Femur (tissue), 1 donor: ENCODE measurements at regions not wholly inside any gene's neighbourhood (a gene's known extent, or its start where the extent isn't known, plus 50 kb on each side); places are given as distances from the start of the nearest gene placed in this dataset.
"Not testable (repeated sequence)": the region's sequence is repeated elsewhere in the genome, so short reads cannot be mapped to it uniquely, and the experiment has no call there.

Experiments used
- DNase-seq: peaks from one replicate; pipeline ENCODE4 v3.0.0-alpha.2; 2017

DNA sequence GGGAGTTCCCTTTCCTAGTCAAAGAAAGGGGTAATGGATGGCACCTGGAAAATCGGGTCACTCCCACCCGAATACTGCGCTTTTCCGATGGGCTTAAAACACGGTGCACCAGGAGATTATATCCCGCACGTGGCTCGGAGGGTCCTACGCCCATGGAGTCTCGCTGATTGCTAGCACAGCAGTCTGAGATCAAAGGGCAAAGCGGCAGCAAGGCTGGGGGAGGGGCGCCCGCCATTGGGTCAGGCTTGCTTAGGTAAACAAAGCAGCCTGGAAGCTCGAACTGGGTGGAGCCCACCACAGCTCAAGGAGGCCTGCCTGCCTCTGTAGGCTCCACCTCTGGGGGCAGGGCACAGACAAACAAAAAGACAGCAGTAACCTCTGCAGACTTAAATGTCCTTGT lies 683.3 kb upstream of the MIR17HG start:
- not testable (repeated sequence) for DNase-seq

DNA sequence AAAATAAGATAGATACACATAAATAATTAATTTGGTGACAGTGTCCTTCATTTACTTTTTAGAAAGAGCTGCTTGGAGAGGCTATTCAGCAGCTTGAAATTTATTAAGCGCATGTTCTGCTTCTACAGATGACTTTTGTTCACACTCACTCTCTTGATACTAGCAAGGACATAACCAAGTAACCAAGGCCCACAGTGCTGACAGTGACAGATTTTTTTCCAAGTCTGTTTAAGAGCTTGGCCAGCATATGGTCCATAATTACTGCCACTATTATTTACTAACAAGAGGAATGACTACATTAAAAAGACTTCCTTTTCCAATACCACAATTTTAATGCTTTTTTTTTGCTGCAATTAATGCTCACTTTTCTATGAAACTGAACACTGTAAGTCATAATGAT lies 673.7 kb upstream of the MIR17HG start:
- DNase-seq = no peak

DNA sequence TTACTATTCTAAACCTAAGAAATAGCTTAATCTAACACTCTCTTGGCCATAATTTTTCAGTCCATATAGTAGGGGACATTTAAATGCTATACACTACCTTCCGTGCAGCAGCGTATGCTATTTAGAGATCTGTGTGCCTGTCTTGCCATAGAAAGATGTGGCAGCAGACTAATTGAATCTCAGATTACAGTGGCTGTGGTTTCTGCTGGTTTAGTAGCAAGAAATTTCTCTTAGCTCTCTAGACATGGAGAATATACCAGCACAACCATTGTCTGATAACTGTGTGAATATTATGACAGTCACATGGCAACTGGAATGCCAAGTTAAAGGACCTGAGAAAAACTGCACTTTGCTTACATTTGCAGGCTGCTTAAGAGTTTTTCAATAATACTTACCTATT lies 672.4 kb upstream of the MIR17HG start:
- DNase-seq = no peak

DNA sequence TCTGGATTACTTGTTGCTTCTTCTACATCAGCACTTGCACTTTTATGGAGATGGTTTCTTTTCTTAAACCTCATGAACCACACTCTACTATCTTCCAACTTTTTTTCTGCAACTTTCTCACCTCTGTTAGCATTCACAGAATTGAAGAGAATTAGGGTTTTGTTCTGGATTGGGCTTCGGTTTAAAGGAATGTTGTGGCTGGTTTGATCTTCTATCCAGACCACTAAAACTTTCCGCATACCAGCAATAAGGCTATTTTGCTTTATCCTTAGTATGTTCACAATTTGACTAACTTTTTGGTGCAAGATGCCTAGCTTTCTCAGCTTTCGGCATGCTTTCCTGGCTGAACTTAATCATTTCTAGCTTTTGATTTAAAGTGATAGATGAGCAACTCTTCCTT lies 666.7 kb upstream of the MIR17HG start:
- no peak for DNase-seq

DNA sequence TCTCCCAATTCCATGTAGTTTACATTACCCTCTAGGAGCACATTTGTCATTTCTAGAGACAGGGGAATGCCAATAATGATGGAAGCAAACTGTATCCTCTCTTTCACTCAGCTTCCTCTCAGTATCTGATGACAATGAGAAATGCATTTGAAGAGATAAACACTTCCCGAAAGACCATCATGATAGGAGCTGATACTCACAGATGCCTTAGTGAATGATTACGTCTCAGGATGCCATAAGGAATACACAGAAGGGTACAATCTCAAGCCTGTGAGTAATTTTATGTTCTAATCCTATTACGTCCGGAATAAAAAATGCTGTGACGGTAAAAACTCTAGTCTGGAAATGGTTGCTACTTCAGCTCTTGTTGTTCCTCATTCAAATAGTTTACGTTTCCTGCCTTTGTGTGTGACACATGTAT lies 663.8 kb upstream of the MIR17HG start:
- DNase-seq = no peak

DNA sequence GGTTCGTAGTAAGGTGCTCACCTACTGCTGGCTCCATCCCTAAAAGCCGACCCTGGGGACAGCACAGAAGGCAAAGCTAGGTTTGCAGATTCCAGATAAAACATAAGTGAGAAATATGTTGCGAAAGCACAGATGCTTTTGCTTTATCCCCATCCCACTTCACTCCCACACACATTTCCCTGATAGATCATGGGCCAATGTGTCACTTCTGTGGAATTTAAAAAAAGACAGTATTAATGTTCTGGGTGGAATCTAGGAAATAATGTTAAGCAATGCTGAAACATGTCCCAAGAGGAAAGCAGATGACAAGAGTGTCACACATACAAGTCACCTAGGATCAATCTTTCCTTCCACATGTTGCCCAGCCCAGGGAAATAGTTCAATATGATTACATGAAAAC lies 661.0 kb upstream of the MIR17HG start:
- DNase-seq = no peak

DNA sequence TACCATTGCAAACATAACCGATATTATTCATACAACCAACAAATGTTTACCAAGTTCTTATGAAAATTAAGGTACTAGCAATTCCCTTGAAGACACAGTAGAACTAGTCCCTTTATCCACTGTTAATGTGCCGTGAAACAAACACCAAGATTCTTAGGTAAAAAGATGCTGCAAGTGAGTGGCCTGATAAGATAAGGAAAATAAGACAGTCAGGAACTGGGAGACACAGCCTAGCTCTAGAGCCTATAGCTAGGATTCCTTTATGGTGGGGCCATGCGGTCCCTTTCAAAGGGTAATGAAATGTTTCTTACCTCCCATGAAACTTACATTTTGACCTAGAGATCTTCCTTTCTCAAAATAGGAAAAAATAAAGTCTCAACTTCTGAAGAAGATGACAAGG lies 658.4 kb upstream of the MIR17HG start:
- DNase-seq = no peak

DNA sequence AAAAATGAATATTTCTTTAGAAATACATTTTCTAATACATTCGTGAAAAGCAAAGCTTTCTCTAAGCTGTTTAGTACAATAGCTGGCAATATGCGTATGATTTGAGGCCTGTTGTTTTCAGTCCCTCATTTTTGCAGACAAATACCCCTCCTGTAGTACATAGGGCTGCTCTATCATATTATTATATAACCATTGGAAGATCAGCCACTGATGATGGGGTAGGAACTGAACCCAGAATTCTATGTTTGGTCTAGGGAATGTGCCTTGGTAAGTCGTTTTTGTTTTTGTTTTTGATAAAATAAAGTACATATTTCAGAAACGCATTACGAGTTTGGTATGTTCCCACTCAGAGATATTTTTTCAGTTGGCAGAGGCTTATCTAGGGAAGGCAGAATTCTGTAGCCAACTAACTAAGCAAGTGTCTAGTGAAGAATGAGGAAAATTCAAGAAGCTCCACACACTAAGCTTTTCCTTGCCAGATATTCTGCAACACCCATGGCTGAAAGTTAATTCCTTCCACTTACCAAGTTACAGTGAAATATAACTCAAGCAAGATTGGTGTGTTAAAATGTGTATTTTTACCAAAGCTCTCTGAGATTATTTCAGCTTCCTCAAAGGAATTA lies 656.9 kb upstream of the MIR17HG start:
- DNase-seq = no peak

DNA sequence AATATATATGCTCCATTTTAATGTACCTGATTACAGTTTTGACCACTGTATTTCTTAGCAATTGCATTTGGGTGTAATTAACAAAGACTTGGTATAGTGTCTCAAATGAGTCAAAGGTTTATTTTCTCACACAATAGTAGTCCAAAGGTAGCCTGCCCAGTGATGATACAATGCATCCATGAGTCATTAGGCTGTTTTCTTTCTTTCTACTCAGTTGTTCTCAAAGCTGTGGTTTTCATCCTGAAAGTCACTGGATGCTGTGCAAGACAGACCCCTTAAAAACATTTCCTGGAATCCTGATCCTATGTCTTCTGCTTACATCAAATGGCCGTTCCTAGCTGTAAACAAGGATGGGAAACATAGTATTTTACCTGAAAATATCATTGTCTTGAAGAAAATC lies 651.2 kb upstream of the MIR17HG start:
- no peak for DNase-seq

DNA sequence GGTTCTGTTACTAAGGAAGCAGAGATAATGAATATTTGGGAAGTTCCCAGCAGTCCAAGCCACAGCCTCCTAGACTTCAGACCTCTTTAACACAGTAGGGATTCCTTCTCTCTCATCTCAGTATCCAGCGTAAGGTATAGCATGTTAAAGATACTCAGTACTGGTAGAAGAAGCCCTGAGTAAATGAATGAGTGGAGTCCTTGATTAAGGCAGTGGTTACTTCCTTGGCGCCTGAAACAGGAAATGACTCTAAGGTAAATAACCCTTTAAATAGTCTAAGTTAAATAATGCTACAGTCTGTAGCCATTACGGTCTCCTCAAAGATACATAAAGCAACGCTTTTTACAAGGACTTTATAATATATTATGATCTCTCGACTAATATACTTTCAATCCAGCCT lies 650.8 kb upstream of the MIR17HG start:
- DNase-seq = no peak

DNA sequence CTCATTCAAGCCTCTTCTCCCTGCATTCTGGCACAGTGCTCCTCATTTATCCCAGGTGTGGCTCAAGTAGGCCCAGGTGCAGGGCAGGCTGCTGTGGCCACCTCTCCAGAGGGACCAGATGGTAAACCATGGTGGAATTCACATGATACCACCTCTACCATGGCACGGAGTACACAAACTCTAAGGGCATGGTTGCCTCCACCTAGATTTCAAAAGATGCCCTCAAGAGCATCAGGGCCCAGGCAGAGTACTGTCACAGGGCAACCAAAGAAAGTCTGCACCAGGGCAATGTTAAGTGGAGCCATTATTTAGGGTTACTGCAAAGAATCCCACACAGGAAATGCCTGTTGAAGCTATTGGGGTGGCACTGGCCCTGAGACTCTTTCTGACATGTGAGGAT lies 647.1 kb upstream of the MIR17HG start:
- no peak for DNase-seq

DNA sequence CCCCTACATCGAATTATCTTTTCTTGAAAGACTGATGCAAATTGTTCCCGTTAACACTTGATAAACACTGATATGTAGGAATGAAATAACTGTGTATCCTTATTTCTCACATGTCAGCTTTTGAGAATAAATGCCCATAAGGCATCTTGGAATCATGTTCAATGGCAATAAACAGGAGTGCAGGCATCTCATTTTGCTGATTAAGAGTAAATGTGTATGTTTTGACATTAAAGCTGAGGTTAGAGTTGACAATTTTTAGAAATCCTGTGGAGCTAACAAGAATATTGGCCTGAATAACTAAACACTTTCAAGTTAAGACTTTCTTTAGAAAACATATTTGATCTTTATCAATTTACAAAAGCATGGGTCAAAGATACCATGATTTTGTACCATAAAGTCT lies 646.2 kb upstream of the MIR17HG start:
- DNase-seq = no peak

DNA sequence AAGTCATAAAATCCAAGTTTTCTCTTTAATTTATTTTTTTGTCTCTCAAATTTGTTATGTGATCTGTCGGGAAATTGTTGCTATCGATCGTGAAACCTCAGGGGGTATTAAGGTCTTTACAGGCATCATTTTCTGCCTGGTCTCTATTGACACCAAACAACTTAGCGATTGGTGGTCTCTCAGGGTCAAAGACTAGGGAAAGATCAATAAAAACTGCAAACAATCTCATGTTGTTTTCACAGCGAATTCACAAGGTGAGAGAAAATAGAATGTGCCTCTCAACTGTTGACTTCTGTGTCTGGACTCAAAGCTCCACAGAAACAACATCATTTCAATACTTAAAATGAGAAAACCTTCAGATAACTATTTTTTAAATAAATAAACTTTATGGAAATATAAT lies 645.4 kb upstream of the MIR17HG start:
- no peak for DNase-seq

DNA sequence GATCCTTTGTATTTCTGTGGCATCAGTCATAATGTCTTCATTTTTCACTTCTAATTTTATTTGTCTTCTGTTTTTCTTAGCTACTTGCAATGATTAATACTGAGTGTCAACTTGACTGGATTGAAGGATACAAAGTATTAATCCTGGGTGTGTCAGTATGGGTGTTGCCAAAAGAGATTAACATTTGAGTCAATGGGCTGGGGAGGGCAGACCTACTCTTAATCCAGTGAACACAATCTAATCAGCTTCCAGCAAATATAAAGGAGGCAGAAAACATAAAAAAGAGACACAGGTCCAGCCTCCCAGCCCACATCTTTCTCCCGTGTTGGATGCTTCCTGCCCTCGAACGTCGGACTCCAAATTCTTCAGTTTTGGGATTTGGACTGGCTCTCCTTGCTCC lies 640.9 kb upstream of the MIR17HG start:
- no peak for DNase-seq

DNA sequence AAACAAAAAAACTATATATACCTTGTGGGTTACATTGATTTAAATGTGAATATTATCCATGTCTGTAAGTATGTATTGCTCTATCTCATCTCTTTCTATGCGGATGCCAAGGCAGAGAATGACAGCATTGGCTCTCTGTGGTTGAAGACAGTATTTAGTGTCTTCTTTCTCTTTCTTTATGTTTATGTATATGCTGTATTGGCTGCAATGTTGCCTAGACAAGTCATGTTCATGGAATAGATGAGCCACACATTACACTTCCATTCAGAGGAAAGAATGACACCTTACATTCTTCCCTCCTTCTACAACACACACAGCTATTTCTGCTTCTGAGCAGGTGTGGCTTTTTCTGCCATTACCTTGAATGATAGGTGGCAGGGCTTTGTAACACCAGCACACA lies 639.4 kb upstream of the MIR17HG start:
- DNase-seq = no peak

DNA sequence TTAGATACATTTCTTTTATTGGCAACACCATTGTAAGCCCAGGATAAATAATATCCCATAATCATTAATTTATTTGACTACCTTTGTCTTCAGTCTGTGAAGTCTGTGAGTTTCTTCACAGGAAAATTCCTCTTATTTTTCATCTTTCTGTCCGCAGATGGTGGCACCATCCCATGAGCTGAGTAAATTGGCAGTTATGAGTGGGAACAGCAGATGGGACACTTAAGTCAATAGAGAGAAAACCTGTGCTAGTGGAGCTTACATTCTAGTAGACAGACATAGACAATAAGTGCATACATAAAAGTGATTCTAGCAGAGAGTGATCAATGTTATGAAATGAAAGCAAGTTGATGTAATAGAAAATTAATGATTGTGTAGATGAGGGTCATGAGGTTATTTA lies 638.2 kb upstream of the MIR17HG start:
- no peak for DNase-seq

DNA sequence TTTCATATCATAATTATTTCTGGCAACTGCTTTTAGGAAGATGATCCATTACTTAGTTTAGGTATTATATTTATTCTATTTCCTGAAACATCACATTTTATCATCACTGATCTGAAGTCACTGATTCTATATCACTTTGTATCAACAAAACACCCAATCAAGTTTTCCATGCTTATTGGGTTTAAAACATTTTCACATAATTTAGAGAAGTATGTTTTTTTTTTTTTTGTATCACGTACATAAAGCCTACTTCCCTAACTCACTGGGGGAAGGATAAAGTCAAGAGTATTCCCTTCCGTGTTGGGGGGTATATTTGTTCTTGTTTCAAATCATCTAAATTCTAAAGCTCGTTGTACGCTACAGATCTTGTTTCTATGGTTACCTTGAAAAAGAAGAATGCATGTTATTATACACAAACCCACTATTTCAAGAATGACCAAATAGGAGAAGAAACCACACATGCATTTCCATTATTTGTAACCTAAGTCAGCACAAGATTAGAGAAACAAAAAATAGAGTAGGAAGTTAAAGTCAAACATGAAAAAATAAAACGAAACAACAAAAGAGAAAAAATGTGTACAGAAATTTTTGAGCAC lies 637.2 kb upstream of the MIR17HG start:
- no peak for DNase-seq

DNA sequence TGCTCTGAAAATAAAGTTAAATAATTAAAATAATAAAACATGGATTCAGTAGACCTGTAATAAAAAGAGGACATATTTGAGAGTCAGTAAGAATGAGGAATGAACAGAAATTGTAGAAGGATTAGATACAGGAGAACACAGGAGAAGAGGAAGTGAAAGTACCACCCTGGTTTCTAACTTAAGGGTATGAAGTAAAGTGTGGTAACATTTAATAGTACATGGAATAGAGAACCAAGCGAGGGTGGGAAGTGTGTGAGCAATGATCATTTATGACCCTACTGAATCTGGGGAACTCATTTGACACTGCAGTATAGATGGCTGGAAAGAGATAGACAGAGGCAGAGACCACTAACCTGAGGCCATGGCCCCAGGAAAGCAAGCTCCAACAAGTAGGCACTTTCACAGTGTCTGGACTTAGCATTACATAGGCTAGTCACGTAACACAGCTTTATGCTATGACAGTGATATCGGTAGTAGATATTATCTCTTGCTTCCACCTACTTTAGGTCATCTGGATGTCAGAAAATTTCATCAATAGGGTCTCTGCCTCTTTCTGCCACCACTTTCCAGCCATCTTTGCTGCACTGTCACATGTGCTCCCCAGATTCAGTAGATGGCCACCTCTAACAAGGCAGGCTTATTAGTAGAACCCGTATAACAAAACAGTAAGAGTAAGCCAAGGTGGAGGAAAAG lies 633.9 kb upstream of the MIR17HG start:
- DNase-seq = no peak

DNA sequence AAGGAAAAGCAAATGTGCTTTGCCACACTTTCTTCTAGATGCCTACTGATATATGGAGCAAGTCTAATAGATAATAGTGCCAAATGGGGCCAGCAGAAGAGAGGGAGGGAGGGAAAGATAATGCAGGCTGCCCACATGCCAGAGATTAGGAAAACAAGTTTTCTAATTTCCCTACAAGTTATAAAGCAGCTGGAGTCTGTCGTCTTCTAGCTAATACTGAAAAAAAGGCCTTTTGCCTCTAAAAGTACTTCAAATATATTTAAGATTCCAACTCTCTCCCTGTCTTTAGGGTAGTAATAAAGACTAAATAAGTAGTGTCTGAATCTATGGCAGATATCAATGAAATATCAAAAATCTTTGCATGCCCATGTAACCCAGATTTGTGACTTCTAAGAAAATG lies 632.0 kb upstream of the MIR17HG start:
- no peak for DNase-seq

DNA sequence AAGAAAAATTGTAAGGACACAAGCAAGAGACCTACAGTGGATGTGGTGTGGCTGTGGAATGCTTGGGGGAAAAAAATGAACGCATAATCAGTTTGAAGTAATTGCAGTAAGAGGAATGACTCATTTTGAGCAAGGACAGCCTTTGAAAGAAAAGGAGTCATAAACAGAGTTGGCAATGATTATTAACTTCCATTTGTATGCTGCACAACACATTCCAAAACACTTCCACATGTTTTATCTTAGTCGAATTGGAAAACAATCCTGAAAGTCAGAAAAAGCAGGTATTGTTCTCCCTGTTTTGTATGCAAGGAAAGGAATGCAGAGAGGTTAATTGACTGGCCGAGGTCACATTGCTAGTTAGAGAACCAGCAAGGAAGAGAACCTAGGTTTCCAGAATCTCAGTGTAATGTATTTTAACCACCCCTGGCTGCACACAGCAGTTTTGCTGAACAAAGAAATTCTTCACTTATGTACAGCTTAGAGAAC lies 630.0 kb upstream of the MIR17HG start:
- DNase-seq = no peak

DNA sequence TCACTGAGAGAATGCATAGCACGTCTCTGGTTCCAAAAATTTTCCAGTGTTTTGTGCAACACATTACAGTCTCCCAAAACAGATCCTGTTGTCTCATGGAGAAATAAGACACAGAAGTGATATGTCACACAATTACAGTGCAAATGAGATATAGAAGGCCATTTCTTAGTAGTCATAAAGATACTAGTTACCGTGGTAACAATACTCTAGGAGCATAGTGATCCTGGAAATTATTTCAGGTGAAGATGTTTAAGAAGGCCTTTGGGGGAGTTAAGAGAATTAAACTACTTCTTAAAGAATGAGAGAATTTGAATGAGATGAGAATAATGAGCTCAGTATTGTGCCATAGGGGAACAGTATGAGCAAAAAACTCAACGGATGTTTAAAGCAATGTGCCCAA lies 628.0 kb upstream of the MIR17HG start:
- no peak for DNase-seq

DNA sequence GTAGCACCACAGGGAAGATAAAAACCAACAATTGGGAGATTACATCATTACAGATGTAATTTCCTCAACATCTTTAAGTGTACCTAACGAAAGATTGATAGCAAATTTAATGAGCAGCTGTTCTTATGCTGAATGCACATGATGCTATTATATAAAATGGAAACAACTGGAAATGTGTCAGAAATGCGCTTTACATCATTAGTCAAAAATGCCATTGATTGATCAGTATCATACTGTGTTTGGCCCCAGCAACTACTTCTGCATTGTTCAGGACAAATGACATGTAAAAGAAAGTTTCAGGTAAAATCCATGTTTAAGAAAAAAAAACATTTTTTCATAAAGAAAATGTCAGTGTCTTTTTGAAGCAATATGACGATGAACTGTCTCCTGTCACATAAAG lies 625.5 kb upstream of the MIR17HG start:
- no peak for DNase-seq

DNA sequence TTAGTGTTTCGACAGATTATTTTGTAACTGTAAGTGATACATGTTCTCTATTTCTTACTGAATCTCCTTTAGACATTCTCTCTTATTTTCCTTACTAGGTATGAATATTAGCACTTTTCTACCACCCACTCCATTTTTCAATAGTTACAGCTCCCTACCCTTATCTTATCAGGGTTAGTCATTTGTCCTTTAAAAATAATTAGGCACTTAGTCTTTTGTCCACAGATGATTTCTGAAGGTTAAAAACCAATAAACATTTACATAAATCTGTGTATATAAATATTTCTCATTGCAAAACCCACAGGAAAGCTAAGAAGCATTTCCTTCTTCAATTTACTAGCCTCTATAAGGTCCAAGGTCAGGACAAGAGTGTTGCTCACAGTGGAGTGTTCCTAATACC lies 624.1 kb upstream of the MIR17HG start:
- no peak for DNase-seq

DNA sequence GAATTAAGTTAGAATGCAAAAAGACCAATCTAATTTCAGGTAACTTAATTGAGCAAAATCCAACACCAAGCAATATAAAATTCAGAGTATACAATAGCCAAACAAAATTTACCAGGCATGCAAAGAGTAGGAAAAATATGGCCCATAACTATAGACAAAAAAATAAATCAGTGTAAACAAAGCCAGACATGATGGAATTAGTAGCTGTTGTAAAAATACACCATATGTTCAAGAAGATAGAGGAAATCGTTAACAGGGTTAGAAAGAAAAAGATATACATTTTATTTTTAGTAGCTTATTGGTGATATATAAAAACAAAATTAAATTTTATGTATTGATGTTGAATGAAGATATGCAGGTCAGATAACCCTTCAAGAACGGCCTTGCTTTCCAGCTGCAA lies 621.1 kb upstream of the MIR17HG start:
- DNase-seq = no peak

DNA sequence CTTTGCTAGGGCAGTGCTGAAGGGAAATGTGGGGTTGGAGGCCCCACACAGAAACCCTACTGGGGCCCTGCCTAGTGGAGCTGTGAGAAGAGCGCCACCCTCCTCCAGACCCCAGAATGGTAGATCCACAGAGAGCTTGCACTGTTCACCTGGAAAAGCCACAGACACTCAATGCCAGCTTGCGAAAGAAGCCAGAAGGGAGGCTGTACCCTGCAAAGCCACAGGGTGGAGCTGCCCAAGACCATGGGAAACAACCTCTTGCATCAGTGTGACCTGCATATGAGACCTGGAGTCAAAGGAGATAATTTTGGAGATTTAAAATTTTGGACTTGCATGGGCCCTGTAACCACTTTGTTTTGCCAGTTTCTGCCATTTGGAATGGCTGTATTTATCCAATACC lies 615.4 kb upstream of the MIR17HG start:
- DNase-seq = no peak
